Neuronal stem cell (in vitro differentiated cells): ENCODE measurements at regions not wholly inside any gene's neighbourhood (a gene's known extent, or its start where the extent isn't known, plus 50 kb on each side); places are given as distances from the start of the nearest gene placed in this dataset.

Experiments used
- DNase-seq: peaks from one replicate; pipeline ENCODE4 v3.0.0-alpha.2; 2013; ENCODE audit warnings: low spot score
- H2AFZ ChIP-seq: one replicate; pipeline ENCODE4 v1.6.1; 2013; ENCODE audit warnings: mild to moderate bottlenecking, low read length, inconsistent platforms
- H2AK5ac ChIP-seq: 2 replicates; pipeline ENCODE4 v1.6.1; 2013; ENCODE audit warnings: low read depth, mild to moderate bottlenecking, inconsistent platforms, low read length, moderate library complexity, mixed read lengths
- H2BK120ac ChIP-seq: 2 replicates; pipeline ENCODE4 v1.6.1; 2013; ENCODE audit warnings: low read depth, mild to moderate bottlenecking, inconsistent platforms, low read length, moderate library complexity, mixed read lengths
- H2BK12ac ChIP-seq: one replicate; pipeline ENCODE4 v1.6.1; 2013; ENCODE audit warnings: low read length, inconsistent platforms
- H2BK15ac ChIP-seq: 2 replicates; pipeline ENCODE4 v1.6.1; 2013; ENCODE audit warnings: mild to moderate bottlenecking, low read length, inconsistent platforms, mixed read lengths
- H2BK5ac ChIP-seq: one replicate; pipeline ENCODE4 v1.6.1; 2013; ENCODE audit warnings: inconsistent platforms, mild to moderate bottlenecking, low read length, moderate library complexity
- H3K14ac ChIP-seq: one replicate; pipeline ENCODE4 v1.6.1; 2013; ENCODE audit warnings: low read length, inconsistent platforms
- H3K18ac ChIP-seq: 2 replicates; pipeline ENCODE4 v1.6.1; 2013; ENCODE audit warnings: low read length, inconsistent platforms
- H3K23ac ChIP-seq: 2 replicates; pipeline ENCODE4 v1.6.1; 2013; ENCODE audit warnings: low read depth, mild to moderate bottlenecking, mixed read lengths, low read length, inconsistent platforms; ENCODE audit not compliant: poor library complexity
- H3K27ac ChIP-seq: replicated peaks from 3 replicates; pipeline ENCODE4 v1.5.1; 2013; ENCODE audit warnings: low read length, inconsistent platforms
- H3K27me3 ChIP-seq, 3 experiments: 2 replicates each; pipeline ENCODE4 v1.6.1; 2013; ENCODE audit warnings: low read length in 3 of 3, mild to moderate bottlenecking in 2 of 3, inconsistent platforms in 1 of 3, low read depth in 1 of 3, mixed read lengths in 1 of 3, moderate library complexity in 1 of 3; ENCODE audit not compliant: control insufficient read depth in 3 of 3, insufficient read depth in 3 of 3
- H3K36me3 ChIP-seq, 2 donors: replicated peaks in 1 of 2; 2 replicates each; pipeline ENCODE4 v1.6.1; 2013; ENCODE audit warnings: low read length in 2 of 2; ENCODE audit not compliant: control insufficient read depth in 2 of 2, insufficient read depth in 2 of 2
- H3K4ac ChIP-seq: 2 replicates; pipeline ENCODE4 v1.6.1; 2013; ENCODE audit warnings: inconsistent platforms, mild to moderate bottlenecking, low read length, moderate library complexity
- H3K4me1 ChIP-seq, 2 donors: 1 replicate in 1 of 2; 2 replicates in 1 of 2; pipeline ENCODE4 v1.6.1; 2013; ENCODE audit warnings: low read length in 2 of 2, low read depth in 1 of 2; ENCODE audit not compliant: control insufficient read depth in 2 of 2, insufficient read depth in 1 of 2
- H3K4me2 ChIP-seq: one replicate; pipeline ENCODE4 v1.6.1; 2013; ENCODE audit warnings: mild to moderate bottlenecking, low read length, inconsistent platforms; ENCODE audit not compliant: insufficient read depth, poor library complexity, severe bottlenecking
- H3K4me3 ChIP-seq, 2 donors: 2 replicates each; pipeline ENCODE4 v1.5.1; 2013; ENCODE audit warnings: low read length in 2 of 2, mild to moderate bottlenecking in 2 of 2, inconsistent platforms in 1 of 2, moderate library complexity in 1 of 2
- H3K79me1 ChIP-seq: one replicate; pipeline ENCODE4 v1.6.1; 2013; ENCODE audit warnings: low read depth, mild to moderate bottlenecking, inconsistent platforms, low read length, moderate library complexity
- H3K9ac ChIP-seq: one replicate; pipeline ENCODE4 v1.6.1; 2013; ENCODE audit warnings: mild to moderate bottlenecking, low read depth, low read length, inconsistent platforms; ENCODE audit not compliant: poor library complexity
- H3K9me3 ChIP-seq, 2 donors: replicated peaks in 1 of 2; 2 replicates each; pipeline versions ENCODE3 to v1.6.1; 2013; ENCODE audit warnings: low read length in 2 of 2, mild to moderate bottlenecking in 2 of 2, inconsistent platforms in 1 of 2, low read depth in 1 of 2, mixed read lengths in 1 of 2, moderate library complexity in 1 of 2; ENCODE audit not compliant: control insufficient read depth in 2 of 2, insufficient read depth in 1 of 2
- H4K8ac ChIP-seq: one replicate; pipeline ENCODE4 v1.6.1; 2013; ENCODE audit warnings: low read depth, mild to moderate bottlenecking, inconsistent platforms, low read length, moderate library complexity
- H4K91ac ChIP-seq: one replicate; pipeline ENCODE4 v1.6.1; 2013; ENCODE audit warnings: low read length, low read depth, mild to moderate bottlenecking, inconsistent platforms; ENCODE audit not compliant: poor library complexity
- WGBS, 2 donors: extraction: QIAGEN DNeasy Blood & Tissue Kit; methylation state at CpG; one replicate each; pipeline ENCODE4 v1.1.7; 2013; ENCODE audit warnings: missing lambda C conversion rate in 2 of 2, mixed read lengths in 1 of 2; ENCODE audit not compliant: insufficient read length in 2 of 2, insufficient replicate concordance in 1 of 2; ENCODE audit errors: extremely low coverage in 2 of 2; 5-methylcytosine and 5-hydroxymethylcytosine counted together

GRCh38 chr12:71356569-71356968, 83.0 kb upstream of the LGR5 start:
- Histone ChIP-seq H2BK15ac (no peak overlapping the region), H2AFZ (no peak overlapping the region), H3K18ac (no peak overlapping the region), H3K27ac (no peak overlapping the region), H3K27me3 (no peaks in the 10 kb centered on the region), H3K14ac (no peak overlapping the region), H4K8ac (no peak overlapping the region), H3K4me2 (no peak overlapping the region), H3K9me3 (peaks cover 0 to 4% of the 10 kb centered on the region in 2 donors), H3K79me1 (peaks cover 1% of the 10 kb centered on the region), H3K9ac (no peak overlapping the region), H2BK5ac (no peak overlapping the region), H2BK120ac (no peak overlapping the region), H2BK12ac (no peak overlapping the region), H2AK5ac (no peak overlapping the region), H4K91ac (no peak overlapping the region), H3K36me3 (no peaks in the 10 kb centered on the region), H3K4me1 (peaks cover 0 to 1% of the 10 kb centered on the region in 2 donors), H3K4ac (no peak overlapping the region), H3K4me3 (no peak overlapping the region), H3K23ac (no peak overlapping the region)
- no peak for DNase-seq
- WGBS, 2 donors: no CpG with 5 or more reads among the region's 1 CpG

GRCh38 chr12:71354871-71355270, 84.7 kb upstream of the LGR5 start:
- no peak overlapping the region for H4K8ac ChIP-seq
- no CpG with 5 or more reads among the region's 2 CpGs for WGBS, 2 donors
- no peak overlapping the region for H2BK15ac ChIP-seq
- peak; percentile 6 for DNase-seq
- H3K23ac ChIP-seq: no peak overlapping the region
- H2BK120ac ChIP-seq: no peak overlapping the region
- no peak overlapping the region for H3K4ac ChIP-seq
- H3K14ac ChIP-seq: no peak overlapping the region
- H3K27ac ChIP-seq: no peak overlapping the region
- no peaks in the 10 kb centered on the region for H3K79me1 ChIP-seq
- peaks cover 0 to 1% of the 10 kb centered on the region in 2 donors for H3K4me1 ChIP-seq
- H3K36me3 ChIP-seq: no peaks in the 10 kb centered on the region
- no peak overlapping the region for H2BK5ac ChIP-seq
- no peak overlapping the region for H2BK12ac ChIP-seq
- H2AFZ ChIP-seq: no peak overlapping the region
- H3K27me3 ChIP-seq: no peaks in the 10 kb centered on the region
- H2AK5ac ChIP-seq: no peak overlapping the region
- no peak overlapping the region for H3K18ac ChIP-seq
- peaks cover 0 to 4% of the 10 kb centered on the region in 2 donors for H3K9me3 ChIP-seq
- no peak overlapping the region for H3K9ac ChIP-seq
- no peak overlapping the region for H4K91ac ChIP-seq
- no peak overlapping the region for H3K4me3 ChIP-seq
- H3K4me2 ChIP-seq: no peak overlapping the region

DNA sequence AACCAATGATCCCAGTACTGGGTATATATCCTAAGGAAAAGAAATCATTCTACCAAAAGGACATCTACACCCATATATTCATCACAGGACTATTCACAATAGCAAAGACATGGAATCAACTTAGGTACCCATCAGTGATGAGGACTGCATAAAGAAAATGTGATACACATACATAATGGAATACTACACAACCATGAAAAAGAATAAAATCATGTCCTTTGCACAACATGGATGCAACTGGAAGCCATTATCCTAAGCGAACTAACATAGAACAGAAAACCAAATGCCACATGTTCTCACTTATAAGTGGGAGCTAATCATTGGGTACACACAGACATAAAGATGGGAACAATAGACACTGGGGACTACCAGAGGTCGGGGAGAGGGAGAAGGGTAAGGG, 86.0 kb upstream of the LGR5 start:
- Histone ChIP-seq H2BK5ac (no peak overlapping the region), H3K4me2 (no peak overlapping the region), H3K36me3 (no peaks in the 10 kb centered on the region), H3K18ac (no peak overlapping the region), H3K9me3 (no peaks in the 10 kb centered on the region), H4K8ac (no peak overlapping the region), H3K4me1 (peaks cover 0 to 1% of the 10 kb centered on the region in 2 donors), H2BK120ac (no peak overlapping the region), H3K4ac (no peak overlapping the region), H2AFZ (no peak overlapping the region), H3K23ac (no peak overlapping the region), H2BK12ac (no peak overlapping the region), H2AK5ac (no peak overlapping the region), H3K79me1 (no peaks in the 10 kb centered on the region), H2BK15ac (no peak overlapping the region), H3K9ac (no peak overlapping the region), H3K4me3 (no peak overlapping the region), H3K27me3 (no peaks in the 10 kb centered on the region), H3K27ac (no peak overlapping the region), H4K91ac (no peak overlapping the region), H3K14ac (no peak overlapping the region)
- DNase-seq: no peak
- no CpG with 5 or more reads among the region's 2 CpGs for WGBS, 2 donors

GRCh38 chr12:71349950-71350349, 89.6 kb upstream of the LGR5 start:
- Histone ChIP-seq H2BK5ac (no peak overlapping the region), H2BK12ac (no peak overlapping the region), H2AFZ (no peak overlapping the region), H3K14ac (no peak overlapping the region), H3K4me1 (peaks cover 0 to 1% of the 10 kb centered on the region in 2 donors), H3K9me3 (no peaks in the 10 kb centered on the region), H2BK15ac (no peak overlapping the region), H3K9ac (no peak overlapping the region), H3K79me1 (no peaks in the 10 kb centered on the region), H3K27me3 (no peaks in the 10 kb centered on the region), H3K4ac (no peak overlapping the region), H4K91ac (no peak overlapping the region), H3K36me3 (no peaks in the 10 kb centered on the region), H3K23ac (no peak overlapping the region), H4K8ac (no peak overlapping the region), H2BK120ac (no peak overlapping the region), H3K4me3 (no peak overlapping the region), H3K27ac (no peak overlapping the region), H3K18ac (no peak overlapping the region), H3K4me2 (no peak overlapping the region), H2AK5ac (no peak overlapping the region)
- no peak for DNase-seq
- WGBS, 2 donors: no CpG with 5 or more reads among the region's 2 CpGs
